Keratinocyte (primary cell): ENCODE measurements at regions not wholly inside any gene's neighbourhood (a gene's known extent, or its start where the extent isn't known, plus 50 kb on each side); places are given as distances from the start of the nearest gene placed in this dataset.
"Not testable (repeated sequence)": the region's sequence is repeated elsewhere in the genome, so short reads cannot be mapped to it uniquely, and the experiment has no call there.

Source experiments
- DNase-seq: peaks from one replicate; pipeline ENCODE4 v3.0.0-alpha.2; 2011; ENCODE audit warnings: low read depth, missing footprints, low spot score
- FAIRE-seq: peaks from 2 replicates; lab custom pipeline; 2011; peaks lifted over from hg19 to GRCh38; lab: Jason Lieb, UNC
- H2AFZ ChIP-seq: 2 replicates; pipeline ENCODE4 v1.6.0; 2012; ENCODE audit warnings: low read length, control low read depth, inconsistent platforms; ENCODE audit not compliant: control insufficient read depth
- H3K27ac ChIP-seq: 2 replicates; pipeline ENCODE4 v1.5.1; 2011; ENCODE audit warnings: low read length; ENCODE audit not compliant: control insufficient read depth, insufficient read depth
- H3K27me3 ChIP-seq: 3 replicates; pipeline ENCODE4 v1.6.0; 2011; ENCODE audit warnings: low read length; ENCODE audit not compliant: control insufficient read depth, insufficient read depth; ENCODE audit errors: extremely low read depth
- H3K36me3 ChIP-seq, 2 experiments: 2 replicates in 1 of 2; 3 replicates in 1 of 2; pipeline ENCODE4 v1.5.1; 2011; ENCODE audit warnings: low read length in 2 of 2, mild to moderate bottlenecking in 1 of 2; ENCODE audit not compliant: control insufficient read depth in 2 of 2, insufficient read depth in 2 of 2; ENCODE audit errors: extremely low read depth in 1 of 2
- H3K4me1 ChIP-seq: 3 replicates; pipeline ENCODE4 v1.5.1; 2011; ENCODE audit warnings: low read length; ENCODE audit not compliant: control insufficient read depth, insufficient read depth; ENCODE audit errors: extremely low read depth
- H3K4me2 ChIP-seq: 3 replicates; pipeline ENCODE4 v1.6.0; 2011; ENCODE audit warnings: low read depth, low read length; ENCODE audit not compliant: control insufficient read depth, insufficient read depth; ENCODE audit errors: extremely low read depth
- H3K4me3 ChIP-seq, 3 experiments: fragments of 200-600 bp in 1 of 3; sonication (generic) in 1 of 3; 2 replicates in 2 of 3; 3 replicates in 1 of 3; pipeline ENCODE4 v1.5.1; 2011 to 2016; ENCODE audit warnings: low read length in 3 of 3, mild to moderate bottlenecking in 3 of 3, control low read depth in 2 of 3, inconsistent platforms in 1 of 3, low read depth in 1 of 3, mixed read lengths in 1 of 3, mixed run types in 1 of 3, moderate library complexity in 1 of 3; ENCODE audit not compliant: control insufficient read depth in 2 of 3, insufficient read depth in 2 of 3; ENCODE audit errors: extremely low read depth in 1 of 3
- H3K79me2 ChIP-seq: 2 replicates; pipeline ENCODE4 v1.6.0; 2012; ENCODE audit warnings: low read length; ENCODE audit not compliant: control insufficient read depth, insufficient read depth
- H3K9ac ChIP-seq: 3 replicates; pipeline ENCODE4 v1.6.0; 2011; ENCODE audit warnings: low read length; ENCODE audit not compliant: control insufficient read depth, insufficient read depth; ENCODE audit errors: extremely low read depth
- H3K9me1 ChIP-seq: 3 replicates; pipeline ENCODE4 v1.6.0; 2011; ENCODE audit warnings: low read length; ENCODE audit not compliant: control insufficient read depth, insufficient read depth; ENCODE audit errors: extremely low read depth
- H3K9me3 ChIP-seq: 2 replicates; pipeline ENCODE4 v1.5.1; 2012; ENCODE audit warnings: low read depth, low read length; ENCODE audit not compliant: control insufficient read depth
- H4K20me1 ChIP-seq: 3 replicates; pipeline ENCODE4 v1.6.0; 2011; ENCODE audit warnings: low read length; ENCODE audit not compliant: control insufficient read depth, insufficient read depth; ENCODE audit errors: extremely low read depth
- CTCF ChIP-seq, 3 experiments: IDR thresholded peaks in 1 of 3; conservative IDR thresholded peaks in 1 of 3; optimal IDR thresholded peaks in 1 of 3; 2 replicates in 2 of 3; 3 replicates in 1 of 3; pipeline versions ENCODE3 to v1.5.1; 2011; ENCODE audit warnings: low read length in 3 of 3, mild to moderate bottlenecking in 3 of 3, moderate library complexity in 2 of 3, control low read depth in 1 of 3, inconsistent platforms in 1 of 3; ENCODE audit not compliant: insufficient read depth in 2 of 3; ENCODE audit errors: extremely low read depth in 1 of 3
- EZH2 ChIP-seq: IDR thresholded peaks from one replicate; pipeline ENCODE4 v1.6.1; 2012; ENCODE audit warnings: inconsistent platforms, mild to moderate bottlenecking, low read length, moderate library complexity
- dilution Hi-C: fragments of 300-500 bp; cut with MboI; formaldehyde crosslinking; loops from one replicate; pipeline ENCODE4 v1.7.0; 2020; ENCODE audit warnings: low sequenced_read_pairs; ENCODE audit not compliant: extremely low pct_ligation_motif_present

- FAIRE-seq (peak; percentile 74), DNase-seq (no peak)
- Histone ChIP-seq H3K36me3 (no peaks in the 10 kb centered on the region), H3K79me2 (no peaks in the 10 kb centered on the region), H3K27me3 (peaks cover 15% of the 10 kb centered on the region), H3K9ac (no peak overlapping the region), H3K4me3 (no peak overlapping the region), H2AFZ (no peak overlapping the region), H4K20me1 (no peaks in the 10 kb centered on the region), H3K9me1 (no peaks in the 10 kb centered on the region), H3K9me3 (no peaks in the 10 kb centered on the region), H3K4me2 (no peak overlapping the region), H3K4me1 (peaks cover 9% of the 10 kb centered on the region), H3K27ac (no peak overlapping the region)
- dilution Hi-C loops = no loop called here
- TF ChIP-seq EZH2 (no peak), CTCF (optimal IDR thresholded peaks at IDR 0.05 in 1 of 3, IDR thresholded peaks at IDR 0.05 in 1 of 3, conservative IDR thresholded peaks at IDR 0.05 in 1 of 3; ENCODE audit: extremely low read depth in 1 of 3, insufficient read depth in 2 of 3, low read length in 3 of 3) (peak; percentile 56 to 64 (median 62))
These were observed 158.4 kb downstream of the GPX5 start for GRCh38 chr6:28683945-28684538.

- H4K20me1 ChIP-seq, H3K9me3 ChIP-seq, dilution Hi-C loops, FAIRE-seq, DNase-seq, H3K36me3 ChIP-seq, H3K4me1 ChIP-seq, H3K79me2 ChIP-seq, H3K9ac ChIP-seq, H3K27ac ChIP-seq, H3K9me1 ChIP-seq: not testable (repeated sequence)
- Histone ChIP-seq H3K4me2 (peak overlapping the region; percentile 52), H3K4me3 (peak overlapping the region in 2 of 3 experiments; percentile 26 to 45), H3K27me3 (peaks cover 15% of the 10 kb centered on the region), H2AFZ (peak overlapping the region; percentile 17)
These were observed 160.3 kb downstream of the GPX5 start for GRCh38 chr6:28685960-28686359.

GRCh38 chr6:28686446-28687027 lies 160.9 kb downstream of the GPX5 start:
- H3K79me2 ChIP-seq, H3K4me1 ChIP-seq, H3K36me3 ChIP-seq, dilution Hi-C loops, H3K9me3 ChIP-seq, H3K9me1 ChIP-seq, DNase-seq, H4K20me1 ChIP-seq, H3K9ac ChIP-seq, H3K27ac ChIP-seq: not testable (repeated sequence)
- FAIRE-seq = peak; percentile 74
- peaks cover 14% of the 10 kb centered on the region for H3K27me3 ChIP-seq
- H2AFZ ChIP-seq = peak overlapping the region; percentile 17
- H3K4me2 ChIP-seq = peak overlapping the region; percentile 52
- peak; percentile 45 to 59 (median 49) for TF ChIP-seq CTCF (optimal IDR thresholded peaks at IDR 0.05 in 1 of 3, IDR thresholded peaks at IDR 0.05 in 1 of 3, conservative IDR thresholded peaks at IDR 0.05 in 1 of 3; ENCODE audit: extremely low read depth in 1 of 3, insufficient read depth in 2 of 3, low read length in 3 of 3)
- peak overlapping the region in 2 of 3 experiments; percentile 26 to 45 for H3K4me3 ChIP-seq
